Mesenchymal stem cell (in vitro differentiated cells and primary cell): ENCODE measurements at regions not wholly inside any gene's neighbourhood (a gene's known extent, or its start where the extent isn't known, plus 50 kb on each side); places are given as distances from the start of the nearest gene placed in this dataset.

ENCODE experiments used
- DNase-seq: peaks from one replicate; pipeline ENCODE4 v3.0.0-alpha.2; 2013
- H2AFZ ChIP-seq: one replicate; pipeline ENCODE4 v1.6.1; 2013; ENCODE audit warnings: low read depth, mild to moderate bottlenecking, control low read depth, inconsistent platforms, low read length, moderate library complexity
- H2AK5ac ChIP-seq: 2 replicates; pipeline ENCODE4 v1.6.1; 2013; ENCODE audit warnings: low read length, moderate library complexity, mild to moderate bottlenecking, inconsistent platforms; ENCODE audit not compliant: severe bottlenecking
- H2BK120ac ChIP-seq: one replicate; pipeline ENCODE4 v1.6.1; 2013; ENCODE audit warnings: low read depth, mild to moderate bottlenecking, inconsistent platforms, low read length, moderate library complexity
- H2BK12ac ChIP-seq, 2 experiments: one replicate each; pipeline ENCODE4 v1.6.1; 2013; ENCODE audit warnings: inconsistent platforms in 2 of 2, low read length in 2 of 2, mild to moderate bottlenecking in 2 of 2, moderate library complexity in 2 of 2, control low read depth in 1 of 2
- H2BK15ac ChIP-seq: one replicate; pipeline ENCODE4 v1.6.1; 2013; ENCODE audit warnings: mild to moderate bottlenecking, low read depth, inconsistent platforms; ENCODE audit not compliant: poor library complexity, severe bottlenecking
- H2BK5ac ChIP-seq: 2 replicates; pipeline ENCODE4 v1.6.1; 2013; ENCODE audit warnings: low read depth, mild to moderate bottlenecking, low read length, control low read depth, inconsistent platforms; ENCODE audit not compliant: poor library complexity, severe bottlenecking
- H3K14ac ChIP-seq, 2 experiments: one replicate each; pipeline ENCODE4 v1.6.1; 2013; ENCODE audit warnings: inconsistent platforms in 2 of 2, low read length in 2 of 2, control low read depth in 1 of 2, mild to moderate bottlenecking in 1 of 2, moderate library complexity in 1 of 2
- H3K18ac ChIP-seq, 2 experiments: one replicate each; pipeline ENCODE4 v1.6.1; 2013; ENCODE audit warnings: inconsistent platforms in 2 of 2, low read length in 2 of 2, control low read depth in 1 of 2, low read depth in 1 of 2, mild to moderate bottlenecking in 1 of 2
- H3K23ac ChIP-seq, 2 experiments: one replicate each; pipeline ENCODE4 v1.6.1; 2013; ENCODE audit warnings: inconsistent platforms in 2 of 2, low read length in 2 of 2, mild to moderate bottlenecking in 2 of 2, moderate library complexity in 2 of 2, control low read depth in 1 of 2
- H3K27ac ChIP-seq: 2 replicates; pipeline ENCODE4 v1.5.1; 2013; ENCODE audit warnings: mild to moderate bottlenecking, moderate library complexity, low read length, control low read depth, inconsistent platforms; ENCODE audit not compliant: poor library complexity, severe bottlenecking
- H3K27me3 ChIP-seq, 2 experiments: 2 replicates each; pipeline versions ENCODE4 v1.6.1 to v1.7.0; 2013; ENCODE audit warnings: low read length in 2 of 2, mild to moderate bottlenecking in 2 of 2, moderate library complexity in 2 of 2, control low read depth in 1 of 2, inconsistent platforms in 1 of 2; ENCODE audit not compliant: control insufficient read depth in 1 of 2, insufficient read depth in 1 of 2
- H3K36me3 ChIP-seq, 2 experiments: 2 replicates each; pipeline versions ENCODE4 v1.6.1 to v1.7.0; 2013; ENCODE audit warnings: low read length in 2 of 2, control low read depth in 1 of 2, inconsistent platforms in 1 of 2, low read depth in 1 of 2, mild to moderate bottlenecking in 1 of 2; ENCODE audit not compliant: insufficient read depth in 2 of 2, control insufficient read depth in 1 of 2
- H3K4ac ChIP-seq, 2 experiments: one replicate each; pipeline ENCODE4 v1.6.1; 2013; ENCODE audit warnings: inconsistent platforms in 2 of 2, low read length in 2 of 2, mild to moderate bottlenecking in 2 of 2, moderate library complexity in 2 of 2, control low read depth in 1 of 2, low read depth in 1 of 2
- H3K4me1 ChIP-seq: 2 replicates; pipeline ENCODE4 v1.6.1; 2013; ENCODE audit warnings: low read depth, low read length, control low read depth; ENCODE audit not compliant: control insufficient read depth, insufficient read depth
- H3K4me2 ChIP-seq: 2 replicates; pipeline ENCODE4 v1.6.1; 2013; ENCODE audit warnings: low read length, mild to moderate bottlenecking, inconsistent platforms; ENCODE audit not compliant: poor library complexity, severe bottlenecking
- H3K4me3 ChIP-seq, 2 experiments: 2 replicates each; pipeline versions ENCODE4 v1.5.1 to v1.7.0; 2013; ENCODE audit warnings: low read length in 2 of 2, mild to moderate bottlenecking in 2 of 2, control low read depth in 1 of 2, low read depth in 1 of 2; ENCODE audit not compliant: insufficient read depth in 1 of 2
- H3K79me1 ChIP-seq: replicated peaks from 2 replicates; pipeline ENCODE4 v1.6.1; 2013; ENCODE audit warnings: mild to moderate bottlenecking, control low read depth, low read length, inconsistent platforms; ENCODE audit not compliant: poor library complexity, severe bottlenecking
- H3K9ac ChIP-seq: 2 replicates; pipeline ENCODE4 v1.7.0; 2013; ENCODE audit warnings: mild to moderate bottlenecking, low read length, moderate library complexity
- H3K9me3 ChIP-seq: 2 replicates; pipeline ENCODE4 v1.7.0; 2013; ENCODE audit warnings: mild to moderate bottlenecking, low read length; ENCODE audit not compliant: control insufficient read depth
- H4K8ac ChIP-seq: one replicate; pipeline ENCODE4 v1.6.1; 2013; ENCODE audit warnings: inconsistent platforms, mild to moderate bottlenecking, low read length, moderate library complexity
- H4K91ac ChIP-seq: one replicate; pipeline ENCODE4 v1.6.1; 2013; ENCODE audit warnings: mild to moderate bottlenecking, low read length, inconsistent platforms
- WGBS: methylation state at CpG from one replicate; pipeline ENCODE4 v1.1.7; 2013; ENCODE audit warnings: mixed read lengths; 5-methylcytosine and 5-hydroxymethylcytosine counted together

GRCh38 chr11:134469627-134470026 lies 57.6 kb upstream of the B3GAT1 start:
- no peak overlapping the region for H3K18ac ChIP-seq
- H3K4me2 ChIP-seq: no peak overlapping the region
- H2BK5ac ChIP-seq: no peak overlapping the region
- DNase-seq: no peak
- H4K91ac ChIP-seq: no peak overlapping the region
- H2AK5ac ChIP-seq: no peak overlapping the region
- H3K36me3 ChIP-seq: no peaks in the 10 kb centered on the region
- no peak overlapping the region for H3K14ac ChIP-seq
- H2AFZ ChIP-seq: no peak overlapping the region
- H2BK15ac ChIP-seq: no peak overlapping the region
- no peak overlapping the region for H4K8ac ChIP-seq
- no peak overlapping the region for H2BK120ac ChIP-seq
- H3K4me3 ChIP-seq: no peak overlapping the region
- H3K27ac ChIP-seq: no peak overlapping the region
- no CpG with 5 or more reads among the region's 3 CpGs for WGBS
- H2BK12ac ChIP-seq: no peak overlapping the region
- H3K4ac ChIP-seq: no peak overlapping the region
- H3K9me3 ChIP-seq: peaks cover 6% of the 10 kb centered on the region
- H3K79me1 ChIP-seq: no peaks in the 10 kb centered on the region
- H3K9ac ChIP-seq: no peak overlapping the region
- no peak overlapping the region for H3K23ac ChIP-seq
- peaks cover 0 to 20% of the 10 kb centered on the region in 2 experiments for H3K27me3 ChIP-seq
- no peaks in the 10 kb centered on the region for H3K4me1 ChIP-seq

GRCh38 chr11:134468796-134469195 lies 56.8 kb upstream of the B3GAT1 start:
- peaks cover 0 to 21% of the 10 kb centered on the region in 2 experiments for H3K27me3 ChIP-seq
- no peak overlapping the region for H3K4me3 ChIP-seq
- H4K91ac ChIP-seq: no peak overlapping the region
- H3K14ac ChIP-seq: no peak overlapping the region
- no peak overlapping the region for H3K4me2 ChIP-seq
- H2BK5ac ChIP-seq: no peak overlapping the region
- no peak overlapping the region for H3K23ac ChIP-seq
- no peak overlapping the region for H3K18ac ChIP-seq
- H3K36me3 ChIP-seq: no peaks in the 10 kb centered on the region
- H3K9me3 ChIP-seq: peaks cover 6% of the 10 kb centered on the region
- no peak overlapping the region for H3K27ac ChIP-seq
- no peak overlapping the region for H3K9ac ChIP-seq
- no peaks in the 10 kb centered on the region for H3K4me1 ChIP-seq
- H3K4ac ChIP-seq: no peak overlapping the region
- no peak overlapping the region for H2BK12ac ChIP-seq
- H2AFZ ChIP-seq: no peak overlapping the region
- H2BK15ac ChIP-seq: no peak overlapping the region
- H4K8ac ChIP-seq: no peak overlapping the region
- DNase-seq: no peak
- H2AK5ac ChIP-seq: no peak overlapping the region
- H2BK120ac ChIP-seq: no peak overlapping the region
- 67% methylated on average over 3 of the region's 3 CpGs for WGBS
- H3K79me1 ChIP-seq: no peaks in the 10 kb centered on the region

GRCh38 chr11:134468081-134468668 lies 56.1 kb upstream of the B3GAT1 start:
- H2AFZ ChIP-seq: no peak overlapping the region
- no peaks in the 10 kb centered on the region for H3K4me1 ChIP-seq
- no peak overlapping the region for H4K91ac ChIP-seq
- H3K4me2 ChIP-seq: no peak overlapping the region
- H2AK5ac ChIP-seq: no peak overlapping the region
- no peak for DNase-seq
- H3K4me3 ChIP-seq: no peak overlapping the region
- H3K9ac ChIP-seq: no peak overlapping the region
- H2BK120ac ChIP-seq: no peak overlapping the region
- H4K8ac ChIP-seq: no peak overlapping the region
- no peak overlapping the region for H3K18ac ChIP-seq
- H2BK12ac ChIP-seq: no peak overlapping the region
- no peaks in the 10 kb centered on the region for H3K36me3 ChIP-seq
- H3K4ac ChIP-seq: no peak overlapping the region
- WGBS: 86% methylated on average over 10 of the region's 10 CpGs
- H3K23ac ChIP-seq: no peak overlapping the region
- peaks cover 0 to 21% of the 10 kb centered on the region in 2 experiments for H3K27me3 ChIP-seq
- H3K27ac ChIP-seq: no peak overlapping the region
- H2BK5ac ChIP-seq: no peak overlapping the region
- H3K9me3 ChIP-seq: peaks cover 6% of the 10 kb centered on the region
- no peak overlapping the region for H3K14ac ChIP-seq
- no peak overlapping the region for H2BK15ac ChIP-seq
- no peaks in the 10 kb centered on the region for H3K79me1 ChIP-seq

GRCh38 chr11:134466610-134467567 lies 54.8 kb upstream of the B3GAT1 start:
- Histone ChIP-seq H2BK12ac (no peak overlapping the region), H2AFZ (no peak overlapping the region), H2BK15ac (no peak overlapping the region), H2BK120ac (no peak overlapping the region), H3K4ac (no peak overlapping the region), H3K9ac (no peak overlapping the region), H3K4me3 (no peak overlapping the region), H3K4me1 (no peaks in the 10 kb centered on the region), H3K14ac (no peak overlapping the region), H3K36me3 (no peaks in the 10 kb centered on the region), H3K27ac (no peak overlapping the region), H3K18ac (no peak overlapping the region), H2AK5ac (no peak overlapping the region), H3K79me1 (no peaks in the 10 kb centered on the region), H2BK5ac (no peak overlapping the region), H3K4me2 (no peak overlapping the region), H3K27me3 (peaks cover 0 to 17% of the 10 kb centered on the region in 2 experiments), H3K23ac (no peak overlapping the region), H3K9me3 (peaks cover 6% of the 10 kb centered on the region), H4K8ac (no peak overlapping the region), H4K91ac (no peak overlapping the region)
- 73% methylated on average over 16 of the region's 20 CpGs for WGBS
- no peak for DNase-seq
